Stimulated activated naive CD8-positive, alpha-beta T cell treated with anti-CD3 and anti-CD28 coated beads, Interleukin-15, Interleukin-2, amounts not matched to agents 100 ng/mL and 50 ng/mL, for 24 hours (primary cell): ENCODE measurements at regions not wholly inside any gene's neighbourhood (a gene's known extent, or its start where the extent isn't known, plus 50 kb on each side); places are given as distances from the start of the nearest gene placed in this dataset.

Source experiments
- H3K27ac Mint-ChIP-seq: one replicate; pipeline ENCODE4 v1.8.0; 2021; ENCODE audit warnings: mild to moderate bottlenecking, mixed read lengths
- H3K27me3 Mint-ChIP-seq: one replicate; pipeline ENCODE4 v1.8.0; 2021; ENCODE audit warnings: mixed read lengths
- H3K36me3 Mint-ChIP-seq: one replicate; pipeline ENCODE4 v1.8.0; 2021; ENCODE audit warnings: low read depth, mixed read lengths
- H3K4me1 Mint-ChIP-seq: one replicate; pipeline ENCODE4 v1.8.0; 2021; ENCODE audit warnings: low read depth, mixed read lengths
- H3K4me3 Mint-ChIP-seq: one replicate; pipeline ENCODE4 v1.8.0; 2021; ENCODE audit warnings: mild to moderate bottlenecking, mixed read lengths
- H3K9me3 Mint-ChIP-seq: one replicate; pipeline ENCODE4 v1.8.0; 2021; ENCODE audit warnings: mixed read lengths

GRCh38 chr2:57834666-57835065 lies 211.9 kb upstream of the VRK2 start:
- Mint-ChIP-seq H3K4me1 (no peaks in the 10 kb centered on the region), H3K27me3 (no peaks in the 10 kb centered on the region), H3K36me3 (no peaks in the 10 kb centered on the region), H3K4me3 (no peak overlapping the region), H3K27ac (no peak overlapping the region), H3K9me3 (peaks cover 14% of the 10 kb centered on the region)

GRCh38 chr2:57842531-57842930 lies 204.1 kb upstream of the VRK2 start:
- peaks cover 5% of the 10 kb centered on the region for H3K9me3 Mint-ChIP-seq
- no peak overlapping the region for H3K27ac Mint-ChIP-seq
- H3K27me3 Mint-ChIP-seq, result peaks cover 3% of the 10 kb centered on the region
- H3K4me1 Mint-ChIP-seq, result no peaks in the 10 kb centered on the region
- no peaks in the 10 kb centered on the region for H3K36me3 Mint-ChIP-seq
- H3K4me3 Mint-ChIP-seq, result no peak overlapping the region

- no peaks in the 10 kb centered on the region for H3K4me1 Mint-ChIP-seq
- H3K27ac Mint-ChIP-seq, result no peak overlapping the region
- no peaks in the 10 kb centered on the region for H3K36me3 Mint-ChIP-seq
- H3K27me3 Mint-ChIP-seq, result peaks cover 3% of the 10 kb centered on the region
- no peak overlapping the region for H3K4me3 Mint-ChIP-seq
- H3K9me3 Mint-ChIP-seq, result peaks cover 5% of the 10 kb centered on the region
These were observed 203.4 kb upstream of the VRK2 start for GRCh38 chr2:57843158-57843557.

GRCh38 chr2:57848723-57849122 lies 197.9 kb upstream of the VRK2 start:
- peaks cover 5% of the 10 kb centered on the region for H3K9me3 Mint-ChIP-seq
- no peaks in the 10 kb centered on the region for H3K36me3 Mint-ChIP-seq
- H3K4me3 Mint-ChIP-seq, result no peak overlapping the region
- no peak overlapping the region for H3K27ac Mint-ChIP-seq
- H3K27me3 Mint-ChIP-seq, result peaks cover 3% of the 10 kb centered on the region
- H3K4me1 Mint-ChIP-seq, result no peaks in the 10 kb centered on the region

GRCh38 chr2:57849843-57850242 lies 196.8 kb upstream of the VRK2 start:
- Mint-ChIP-seq H3K9me3 (peaks cover 5% of the 10 kb centered on the region), H3K27me3 (peaks cover under 1% of the 10 kb centered on the region), H3K27ac (no peak overlapping the region), H3K4me3 (no peak overlapping the region), H3K36me3 (no peaks in the 10 kb centered on the region), H3K4me1 (no peaks in the 10 kb centered on the region)

- H3K27me3 Mint-ChIP-seq, result no peaks in the 10 kb centered on the region
- no peaks in the 10 kb centered on the region for H3K4me1 Mint-ChIP-seq
- no peak overlapping the region for H3K27ac Mint-ChIP-seq
- H3K36me3 Mint-ChIP-seq, result no peaks in the 10 kb centered on the region
- H3K9me3 Mint-ChIP-seq, result peaks cover 5% of the 10 kb centered on the region
- no peak overlapping the region for H3K4me3 Mint-ChIP-seq
These were observed 196.0 kb upstream of the VRK2 start for GRCh38 chr2:57850415-57851130.

- Mint-ChIP-seq H3K4me3 (no peak overlapping the region), H3K36me3 (no peaks in the 10 kb centered on the region), H3K27ac (no peak overlapping the region), H3K27me3 (no peaks in the 10 kb centered on the region), H3K9me3 (no peaks in the 10 kb centered on the region), H3K4me1 (no peaks in the 10 kb centered on the region)
These were observed 191.4 kb upstream of the VRK2 start for GRCh38 chr2:57855212-57855611.

GRCh38 chr2:57859755-57860154 lies 186.9 kb upstream of the VRK2 start:
- Mint-ChIP-seq H3K4me1 (no peaks in the 10 kb centered on the region), H3K36me3 (no peaks in the 10 kb centered on the region), H3K27ac (no peak overlapping the region), H3K27me3 (no peaks in the 10 kb centered on the region), H3K4me3 (no peak overlapping the region), H3K9me3 (no peaks in the 10 kb centered on the region)

- no peak overlapping the region for H3K4me3 Mint-ChIP-seq
- H3K27ac Mint-ChIP-seq, result no peak overlapping the region
- no peaks in the 10 kb centered on the region for H3K36me3 Mint-ChIP-seq
- H3K4me1 Mint-ChIP-seq, result no peaks in the 10 kb centered on the region
- H3K27me3 Mint-ChIP-seq, result no peaks in the 10 kb centered on the region
- H3K9me3 Mint-ChIP-seq, result no peaks in the 10 kb centered on the region
These were observed 184.5 kb upstream of the VRK2 start for GRCh38 chr2:57862153-57862552.

GRCh38 chr2:57862727-57863126 lies 183.9 kb upstream of the VRK2 start:
- no peaks in the 10 kb centered on the region for H3K36me3 Mint-ChIP-seq
- H3K4me3 Mint-ChIP-seq, result no peak overlapping the region
- H3K27ac Mint-ChIP-seq, result no peak overlapping the region
- H3K9me3 Mint-ChIP-seq, result no peaks in the 10 kb centered on the region
- H3K27me3 Mint-ChIP-seq, result no peaks in the 10 kb centered on the region
- no peaks in the 10 kb centered on the region for H3K4me1 Mint-ChIP-seq

- H3K27ac Mint-ChIP-seq, result no peak overlapping the region
- no peak overlapping the region for H3K4me3 Mint-ChIP-seq
- no peaks in the 10 kb centered on the region for H3K27me3 Mint-ChIP-seq
- H3K9me3 Mint-ChIP-seq, result no peaks in the 10 kb centered on the region
- H3K36me3 Mint-ChIP-seq, result no peaks in the 10 kb centered on the region
- H3K4me1 Mint-ChIP-seq, result no peaks in the 10 kb centered on the region
These were observed 181.7 kb upstream of the VRK2 start for GRCh38 chr2:57864926-57865325.

- H3K4me3 Mint-ChIP-seq, result no peak overlapping the region
- H3K4me1 Mint-ChIP-seq, result no peaks in the 10 kb centered on the region
- no peaks in the 10 kb centered on the region for H3K27me3 Mint-ChIP-seq
- H3K9me3 Mint-ChIP-seq, result no peaks in the 10 kb centered on the region
- no peak overlapping the region for H3K27ac Mint-ChIP-seq
- H3K36me3 Mint-ChIP-seq, result no peaks in the 10 kb centered on the region
These were observed 178.9 kb upstream of the VRK2 start for GRCh38 chr2:57867730-57868129.

GRCh38 chr2:57868619-57869139 lies 177.9 kb upstream of the VRK2 start:
- no peaks in the 10 kb centered on the region for H3K27me3 Mint-ChIP-seq
- H3K36me3 Mint-ChIP-seq, result no peaks in the 10 kb centered on the region
- H3K27ac Mint-ChIP-seq, result no peak overlapping the region
- H3K9me3 Mint-ChIP-seq, result no peaks in the 10 kb centered on the region
- H3K4me3 Mint-ChIP-seq, result no peak overlapping the region
- no peaks in the 10 kb centered on the region for H3K4me1 Mint-ChIP-seq

GRCh38 chr2:57869758-57870344 lies 176.8 kb upstream of the VRK2 start:
- Mint-ChIP-seq H3K4me1 (no peaks in the 10 kb centered on the region), H3K36me3 (no peaks in the 10 kb centered on the region), H3K27me3 (no peaks in the 10 kb centered on the region), H3K4me3 (no peak overlapping the region), H3K27ac (no peak overlapping the region), H3K9me3 (no peaks in the 10 kb centered on the region)

- Mint-ChIP-seq H3K4me3 (no peak overlapping the region), H3K27ac (no peak overlapping the region)
These were observed 170.3 kb upstream of the VRK2 start for GRCh38 chr2:57876313-57876712.

GRCh38 chr2:57877811-57878170 lies 168.8 kb upstream of the VRK2 start:
- no peak overlapping the region for H3K27ac Mint-ChIP-seq
- no peaks in the 10 kb centered on the region for H3K4me1 Mint-ChIP-seq
- H3K27me3 Mint-ChIP-seq, result no peaks in the 10 kb centered on the region
- no peaks in the 10 kb centered on the region for H3K36me3 Mint-ChIP-seq
- no peak overlapping the region for H3K4me3 Mint-ChIP-seq
- no peaks in the 10 kb centered on the region for H3K9me3 Mint-ChIP-seq

More at GRCh38 chr2:57876313-57876712, 170.3 kb upstream of the VRK2 start:
- H3K4me1 Mint-ChIP-seq, result no peaks in the 10 kb centered on the region
- no peaks in the 10 kb centered on the region for H3K9me3 Mint-ChIP-seq
- no peaks in the 10 kb centered on the region for H3K27me3 Mint-ChIP-seq
- no peaks in the 10 kb centered on the region for H3K36me3 Mint-ChIP-seq
